CD4-positive, alpha-beta T cell treated with Interleukin-15 for 4 hours (primary cell): ENCODE measurements at regions not wholly inside any gene's neighbourhood (a gene's known extent, or its start where the extent isn't known, plus 50 kb on each side); places are given as distances from the start of the nearest gene placed in this dataset.

Experiments
- DNase-seq: peaks from one replicate; pipeline ENCODE4 v3.0.0-alpha.2; 2020; ENCODE audit warnings: low spot score

DNA sequence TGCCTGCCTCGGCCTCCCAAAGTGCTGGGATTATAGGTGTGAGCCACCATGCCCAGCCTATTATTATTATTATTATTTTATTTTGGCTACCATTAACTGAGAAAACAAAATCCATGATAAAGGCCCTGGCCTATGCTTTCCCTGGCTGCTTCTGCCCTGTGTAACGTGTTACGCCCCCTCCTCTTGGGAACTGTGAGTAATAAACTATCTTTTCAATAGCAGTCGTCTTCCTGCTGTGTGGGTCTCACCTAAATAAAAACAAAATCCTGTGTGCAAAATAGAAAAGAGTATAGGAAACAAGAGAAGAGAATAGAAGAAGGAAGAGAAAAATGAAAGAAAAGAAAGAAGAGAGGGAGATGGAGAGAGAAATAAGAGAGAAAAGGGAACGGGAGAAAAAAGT lies 237.0 kb downstream of the MIAT start:
- DNase-seq = no peak

DNA sequence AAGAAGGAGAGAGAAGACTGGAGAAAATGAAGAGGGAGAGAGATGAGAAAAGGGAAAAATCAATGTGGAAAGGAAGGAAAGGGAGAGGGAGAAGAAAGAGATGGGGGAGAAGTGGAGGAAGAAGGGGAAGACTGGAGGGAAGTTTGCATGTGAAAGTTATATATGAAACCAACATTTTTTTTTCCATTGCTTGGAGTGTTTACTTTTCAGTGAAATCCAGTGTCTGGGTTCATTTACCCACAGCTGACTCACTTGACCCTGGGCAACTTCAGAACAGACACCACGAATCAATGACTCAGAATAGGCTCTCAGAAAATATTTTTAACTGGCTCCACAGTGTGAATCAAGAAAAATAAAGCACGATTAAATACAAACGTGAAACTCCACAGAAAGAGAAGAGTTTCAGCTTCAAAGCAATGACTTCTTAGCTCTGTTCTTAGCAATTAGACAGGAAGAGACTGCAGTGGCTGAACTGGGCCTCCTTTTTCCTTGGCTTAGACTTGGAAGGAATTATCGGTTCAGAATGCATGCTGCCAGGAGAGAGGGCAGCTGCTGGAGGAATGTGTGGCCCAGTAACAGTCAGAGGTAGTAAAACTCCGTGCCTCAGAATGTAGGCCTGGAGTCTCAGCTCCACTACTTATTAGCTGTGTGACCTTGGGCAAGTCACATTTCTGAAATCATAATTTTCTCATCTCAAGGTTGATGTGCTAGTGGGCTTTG lies 237.5 kb downstream of the MIAT start:
- DNase-seq = no peak

DNA sequence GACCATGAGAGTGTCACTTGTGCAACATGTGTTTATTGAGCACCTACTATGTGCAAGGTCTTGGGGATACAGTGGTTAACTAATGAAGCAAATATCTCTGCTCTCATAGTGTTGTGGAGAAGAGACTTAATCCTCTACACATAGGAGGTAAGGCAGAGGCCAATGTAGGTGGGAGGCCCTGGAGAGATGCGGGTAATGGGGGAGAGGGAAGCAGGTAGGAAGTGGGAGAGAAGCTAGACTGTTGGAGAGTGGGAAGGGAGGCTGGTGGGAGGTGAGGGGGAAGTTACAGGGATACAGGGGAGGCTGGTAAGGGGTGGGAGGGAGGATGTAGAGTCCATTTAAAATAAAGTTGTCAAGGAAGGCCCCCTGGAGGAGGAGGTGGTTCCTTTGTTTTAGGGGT lies 240.0 kb downstream of the MIAT start:
- DNase-seq = no peak

DNA sequence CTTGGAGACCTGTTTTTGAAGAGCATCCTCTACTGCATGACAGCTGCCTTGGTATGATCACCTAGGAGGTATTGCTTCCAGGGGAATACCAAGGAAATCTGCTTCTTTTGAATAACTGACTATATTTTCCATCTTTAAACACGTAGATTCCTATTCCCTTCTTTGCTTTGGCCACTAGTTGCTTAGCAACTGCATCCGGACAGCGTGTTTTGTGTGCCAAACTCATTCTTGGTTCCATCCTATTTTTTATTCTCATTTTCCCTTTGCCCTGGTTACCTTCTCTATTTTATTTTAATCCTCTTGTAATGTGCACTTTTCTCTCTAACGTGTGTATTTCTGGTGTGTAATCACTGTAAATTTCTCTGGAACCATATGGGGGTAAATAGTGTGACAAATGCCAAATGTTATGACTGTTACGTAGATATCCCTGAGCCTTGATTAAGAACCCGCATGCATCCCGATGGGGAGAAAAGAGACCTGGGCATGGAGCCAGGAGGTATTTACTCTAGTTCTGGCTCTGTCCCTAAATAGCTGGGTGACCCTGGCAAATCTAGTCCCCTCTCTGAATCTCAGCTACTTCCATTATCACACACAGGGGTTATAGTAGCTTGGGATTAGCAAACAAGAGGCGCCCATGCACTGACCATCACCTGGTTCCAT lies 241.7 kb downstream of the MIAT start:
- no peak for DNase-seq

DNA sequence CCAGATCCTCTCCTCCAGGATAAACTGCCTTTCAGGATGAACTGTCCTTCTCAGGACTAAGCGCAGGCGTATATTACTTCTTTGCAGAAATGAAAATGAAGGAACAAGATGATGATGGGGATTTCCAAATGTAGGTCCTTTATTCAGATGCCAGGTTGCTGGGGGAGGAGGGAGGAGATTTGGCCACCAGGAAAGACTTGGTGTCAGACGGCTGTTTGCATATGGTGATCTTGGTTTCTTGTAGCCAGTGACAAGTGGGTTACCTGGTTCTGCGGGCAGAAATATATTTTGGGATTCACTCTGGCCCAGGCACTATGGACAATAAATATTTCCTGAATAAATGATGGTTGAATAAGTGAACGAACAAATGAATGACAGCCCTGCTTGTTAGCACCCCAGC lies 243.4 kb downstream of the MIAT start:
- DNase-seq = no peak

DNA sequence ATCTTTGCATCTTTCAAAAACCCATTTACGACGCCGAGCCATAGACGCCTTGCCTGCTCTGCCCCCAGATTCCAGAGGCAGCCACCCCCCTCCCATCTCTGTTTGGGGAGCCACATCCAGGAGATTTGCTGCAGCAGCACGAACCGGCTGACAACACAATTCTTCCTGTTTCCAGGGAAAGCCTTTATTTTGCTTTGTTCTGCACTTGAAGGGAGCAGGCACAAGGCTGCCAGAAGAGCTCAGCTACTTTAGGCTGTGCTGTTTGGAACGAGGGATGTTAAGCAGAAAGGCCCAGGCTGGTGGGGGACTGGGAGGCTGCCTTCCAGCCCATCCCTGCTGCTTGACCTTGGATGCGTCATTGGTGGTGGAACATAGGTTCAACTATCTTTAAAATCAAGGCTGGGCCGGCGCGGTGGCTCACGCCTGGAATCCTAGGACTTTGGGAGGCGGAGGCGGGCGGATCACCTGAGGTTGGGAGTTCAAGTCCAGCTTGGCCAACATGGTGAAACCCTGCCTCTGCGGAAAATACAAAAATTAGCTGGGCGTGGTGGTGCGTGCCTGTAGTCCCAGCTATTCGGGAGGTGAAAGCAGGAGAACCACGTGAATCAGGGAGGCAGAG lies 243.9 kb downstream of the MIAT start:
- no peak for DNase-seq

DNA sequence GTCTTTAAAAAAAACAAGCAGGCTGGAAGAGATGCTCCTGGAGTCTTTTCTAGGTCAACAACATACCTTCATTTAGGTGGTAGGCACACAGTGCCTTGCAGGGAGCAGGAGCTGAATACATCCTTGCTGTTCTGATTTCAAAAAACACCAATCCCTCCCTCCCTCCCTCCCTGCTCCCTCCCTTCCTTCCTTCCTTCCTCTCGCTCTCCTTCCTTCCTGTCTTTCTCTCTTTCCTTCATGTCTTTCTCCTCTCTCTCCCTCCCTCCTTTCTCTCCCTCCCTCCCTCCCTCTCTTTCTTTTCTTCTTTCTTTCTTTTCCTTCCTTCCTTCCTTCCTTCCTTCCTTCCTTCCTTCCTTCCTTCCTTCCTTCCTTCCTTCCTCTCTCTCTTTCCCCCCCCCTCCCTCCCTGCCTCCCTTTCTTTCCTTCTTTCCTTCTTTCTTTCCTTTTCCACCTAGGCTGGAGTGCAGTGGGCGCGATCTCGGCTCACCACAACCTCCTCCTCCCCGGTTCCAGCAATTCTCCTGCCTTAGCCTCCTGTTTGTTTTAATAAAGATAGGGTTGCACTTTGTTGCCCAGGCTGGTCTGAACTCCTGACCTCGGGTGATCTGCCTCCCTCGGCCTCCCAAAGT lies 245.1 kb downstream of the MIAT start:
- no peak for DNase-seq

DNA sequence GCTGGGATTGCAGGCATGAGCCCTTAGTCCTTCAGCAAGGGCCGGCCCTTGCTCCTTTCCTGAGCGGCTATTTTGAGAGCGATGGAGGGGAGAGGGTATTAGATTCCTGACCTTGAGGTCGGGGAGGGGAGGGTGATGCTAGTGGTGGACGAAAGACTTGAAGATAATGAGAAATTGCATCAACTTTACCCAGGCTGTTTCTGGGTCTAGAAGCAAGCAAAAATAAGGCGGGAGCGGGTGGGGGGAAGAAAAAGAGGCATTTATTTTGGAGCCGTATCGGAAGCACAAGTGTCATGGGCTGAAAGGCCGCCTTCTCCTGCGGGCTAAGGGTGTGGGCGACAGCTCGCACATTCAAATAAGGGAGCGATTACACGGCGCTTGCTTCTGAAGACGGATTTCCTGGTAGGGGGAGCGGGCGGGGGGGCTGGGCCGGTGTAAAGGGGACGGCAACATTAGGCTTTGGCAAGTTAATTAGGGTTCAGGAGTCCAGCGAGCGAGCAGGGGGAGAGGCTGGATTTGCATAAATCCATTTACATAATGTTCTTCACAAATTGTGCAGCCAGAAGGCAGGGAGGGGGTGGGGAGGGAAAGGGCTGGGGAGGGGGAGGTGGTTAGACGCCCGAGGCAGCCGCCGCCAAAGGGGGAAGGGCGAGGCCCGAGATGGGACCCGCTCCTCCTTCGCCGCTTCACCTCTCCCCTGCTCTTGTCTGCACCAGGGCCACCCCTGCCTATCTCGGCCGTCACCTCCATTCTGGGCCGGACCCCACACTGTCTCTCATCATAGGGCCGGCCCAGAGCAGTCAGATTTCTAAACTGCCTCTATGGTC lies 245.9 kb downstream of the MIAT start:
- DNase-seq = no peak

DNA sequence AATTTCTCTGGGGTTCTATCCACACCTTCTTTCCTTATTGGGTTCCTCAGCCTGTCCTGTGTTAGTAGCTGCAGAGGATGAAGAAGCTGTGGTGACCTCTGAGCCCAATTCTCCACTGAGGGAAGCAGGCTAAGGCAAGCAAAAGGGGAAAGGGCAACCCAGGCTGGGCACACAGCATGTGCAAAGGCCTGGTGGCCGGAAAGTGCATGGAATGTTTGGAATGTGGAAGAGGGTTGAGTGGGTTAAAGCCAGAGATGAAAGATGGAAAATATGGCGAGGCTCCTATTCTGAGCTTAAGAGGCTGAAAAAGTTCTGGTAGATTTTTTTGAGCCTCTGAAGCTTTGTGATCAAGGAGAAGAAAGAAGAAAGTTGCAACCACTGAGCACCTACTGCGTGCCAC lies 247.1 kb downstream of the MIAT start:
- no peak for DNase-seq

DNA sequence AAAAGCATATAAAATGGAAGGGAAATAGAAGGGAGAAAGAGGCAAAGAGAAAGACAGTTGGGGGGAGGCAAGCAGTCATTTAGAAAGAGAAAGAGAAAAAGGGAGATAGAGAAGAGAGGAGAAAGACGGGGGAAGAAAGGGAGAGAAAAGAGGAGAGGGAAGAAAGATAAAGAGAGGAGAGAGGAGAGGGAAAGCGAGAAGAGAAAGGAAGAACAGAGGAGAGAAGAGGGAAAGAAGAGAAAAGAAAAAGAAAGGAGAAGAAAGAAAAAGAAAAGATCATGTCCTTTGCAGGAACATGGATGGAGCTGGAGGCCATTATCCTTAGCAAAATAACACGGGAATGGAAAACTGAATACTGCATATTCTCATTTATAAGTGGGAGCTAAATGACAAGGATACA lies 247.7 kb downstream of the MIAT start:
- DNase-seq = no peak

DNA sequence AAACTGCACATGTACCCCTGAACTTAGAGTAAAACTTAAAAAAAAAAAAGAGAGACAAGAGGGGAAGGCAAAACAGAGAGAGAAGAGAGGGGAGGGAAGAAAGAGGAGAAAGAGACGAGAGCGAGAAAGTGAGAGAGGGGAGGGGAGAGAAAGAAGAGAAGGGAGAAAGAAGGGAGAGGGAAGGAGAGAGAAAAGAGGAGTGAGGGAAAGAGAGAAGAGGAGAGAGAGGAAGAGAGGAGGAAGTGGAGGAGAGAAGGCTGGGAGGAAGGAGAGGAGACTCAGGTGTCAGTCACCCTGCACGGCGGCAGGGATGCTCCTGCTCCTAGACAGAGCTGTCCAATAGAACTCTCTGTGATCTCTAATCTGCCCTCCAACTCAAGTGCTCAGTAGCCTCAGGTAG lies 248.3 kb downstream of the MIAT start:
- DNase-seq = no peak

DNA sequence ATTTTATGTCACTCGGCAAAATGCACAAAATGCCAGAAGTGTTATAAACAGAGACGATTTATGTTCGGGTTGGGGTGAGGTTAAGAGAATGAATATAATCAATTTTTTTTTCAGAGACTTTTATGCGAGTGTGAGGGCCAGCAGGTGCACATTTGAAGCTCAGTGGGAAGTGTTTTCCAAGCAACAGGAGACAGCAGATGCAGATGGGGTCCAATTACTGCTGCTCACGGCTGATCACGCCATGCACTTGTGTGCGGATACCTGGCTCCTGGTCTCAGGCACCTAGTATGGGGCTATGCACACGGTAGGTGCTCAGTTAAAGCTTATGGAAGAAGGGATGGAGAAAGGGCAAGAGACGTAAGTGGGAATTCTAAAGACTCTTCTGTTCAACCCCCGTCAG lies 249.1 kb downstream of the MIAT start:
- no peak for DNase-seq

DNA sequence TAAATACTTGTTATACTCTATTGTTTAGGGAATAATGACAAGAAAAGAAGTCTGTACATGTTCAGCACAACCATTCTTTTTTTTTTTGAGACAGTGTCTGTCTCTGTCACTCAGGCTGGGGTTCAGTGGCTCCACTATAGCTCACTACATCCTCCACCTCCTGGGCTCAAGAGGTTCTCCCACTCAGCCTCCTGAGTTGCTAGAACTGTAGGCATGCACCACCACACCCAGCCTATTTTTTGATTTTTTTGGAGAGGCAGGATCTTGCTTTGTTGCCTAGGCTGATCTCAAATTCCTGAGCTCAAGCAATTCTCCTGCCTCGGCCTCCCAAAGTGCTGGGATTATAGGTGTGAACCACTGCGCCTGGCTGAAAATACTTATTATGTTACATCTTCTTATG lies 250.0 kb downstream of the MIAT start:
- DNase-seq = no peak

DNA sequence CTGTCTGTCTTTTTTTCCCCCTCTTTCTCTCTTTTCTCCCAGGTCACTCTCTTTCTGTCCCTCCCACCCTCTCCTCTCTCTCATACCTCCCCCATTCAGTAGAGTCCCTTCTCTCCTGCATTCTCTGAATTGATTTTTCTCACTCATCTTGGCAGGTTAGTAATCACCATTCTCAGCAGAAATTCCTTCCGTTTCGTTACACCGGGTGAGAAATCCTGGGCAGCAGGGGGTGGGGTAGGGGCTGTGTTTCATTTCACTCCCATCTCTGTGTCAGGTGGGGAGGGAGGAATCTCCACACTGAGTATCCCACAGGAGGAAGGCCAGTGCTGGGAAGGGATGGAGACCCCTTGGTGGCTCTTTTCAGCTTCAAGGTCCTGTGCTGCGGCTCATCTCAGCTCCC lies 253.5 kb downstream of the MIAT start:
- DNase-seq = no peak

DNA sequence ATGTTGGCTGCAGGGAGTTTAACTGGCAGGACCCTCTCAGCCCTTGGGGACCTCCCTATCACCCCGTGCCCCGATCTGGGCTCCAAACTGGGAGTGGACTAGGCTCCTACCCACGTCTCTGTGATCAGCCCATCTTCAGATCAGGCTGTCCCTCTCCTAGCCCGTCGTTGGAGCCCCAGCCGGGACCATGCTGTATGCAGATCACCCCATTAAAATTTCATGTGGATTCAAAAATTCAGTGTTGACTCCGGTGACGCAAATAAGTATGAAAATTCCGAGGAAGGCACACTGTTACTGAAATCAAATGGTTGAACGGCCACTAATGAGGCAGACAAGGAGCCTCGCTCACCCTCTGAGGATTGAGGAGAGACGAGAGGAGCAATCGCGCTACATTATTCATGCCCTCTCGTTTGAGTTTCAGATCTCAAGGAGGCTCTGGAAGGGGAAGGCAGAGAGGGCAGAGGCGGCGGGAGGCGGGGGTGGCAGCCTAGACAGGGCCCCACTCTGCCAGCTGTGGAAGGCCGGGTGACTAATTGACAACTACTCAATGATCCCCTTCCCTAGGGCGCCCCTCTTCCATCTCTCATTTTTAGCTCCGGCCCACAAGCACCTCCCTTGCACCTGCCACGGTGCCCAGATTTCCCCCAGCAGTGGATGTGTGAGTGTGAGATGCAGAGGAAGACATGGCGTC lies 255.4 kb downstream of the MIAT start:
- DNase-seq = no peak

DNA sequence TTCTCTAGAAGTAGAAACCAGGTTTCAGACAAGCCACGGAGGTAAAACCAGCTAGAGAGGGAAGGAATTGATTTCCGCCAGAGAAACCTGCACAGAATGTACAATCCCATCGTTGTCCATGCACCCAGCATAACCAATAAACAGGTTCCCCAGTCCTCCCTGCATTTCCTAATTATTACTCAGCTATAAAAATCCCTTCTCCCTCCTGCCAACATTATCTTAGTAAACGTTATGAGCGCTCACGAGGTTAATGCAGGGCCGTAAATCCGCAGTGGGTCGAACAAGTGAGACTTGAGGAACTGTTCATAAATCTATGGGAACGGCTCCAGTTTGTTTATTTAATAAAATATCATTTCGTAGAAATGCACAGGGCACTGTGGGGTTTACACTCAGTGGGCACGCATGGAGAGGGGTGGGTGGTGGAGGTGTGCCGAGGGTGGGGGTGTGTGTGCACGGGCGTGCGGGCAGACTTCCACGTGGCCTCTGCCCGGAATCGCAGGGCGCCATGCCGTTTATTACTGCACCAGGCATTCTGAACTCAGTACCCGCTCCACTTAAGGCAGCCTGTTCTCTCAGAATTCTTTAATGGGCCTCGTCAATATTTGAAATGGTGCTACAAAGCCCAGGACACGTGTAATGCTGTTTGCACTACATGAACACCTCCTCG lies 257.3 kb downstream of the MIAT start:
- no peak for DNase-seq

DNA sequence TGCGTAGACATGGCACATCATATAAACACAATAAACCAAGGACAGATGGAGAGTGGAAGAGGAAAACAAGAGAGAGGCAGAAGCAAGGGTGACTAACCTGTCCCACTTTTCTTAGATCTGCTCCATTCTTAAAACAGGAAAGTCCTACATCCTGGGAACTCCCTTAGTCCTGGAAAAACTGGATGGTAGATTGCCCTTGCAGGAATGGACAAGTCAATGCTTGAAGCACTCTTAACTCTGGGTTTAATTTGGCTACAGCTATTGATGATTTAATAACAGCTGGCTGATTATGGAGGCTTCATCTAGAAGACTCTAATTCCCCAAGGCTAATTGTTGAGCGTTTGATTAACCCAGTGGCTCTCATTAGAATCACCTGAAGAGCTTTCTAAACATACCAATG lies 258.8 kb downstream of the MIAT start:
- no peak for DNase-seq

DNA sequence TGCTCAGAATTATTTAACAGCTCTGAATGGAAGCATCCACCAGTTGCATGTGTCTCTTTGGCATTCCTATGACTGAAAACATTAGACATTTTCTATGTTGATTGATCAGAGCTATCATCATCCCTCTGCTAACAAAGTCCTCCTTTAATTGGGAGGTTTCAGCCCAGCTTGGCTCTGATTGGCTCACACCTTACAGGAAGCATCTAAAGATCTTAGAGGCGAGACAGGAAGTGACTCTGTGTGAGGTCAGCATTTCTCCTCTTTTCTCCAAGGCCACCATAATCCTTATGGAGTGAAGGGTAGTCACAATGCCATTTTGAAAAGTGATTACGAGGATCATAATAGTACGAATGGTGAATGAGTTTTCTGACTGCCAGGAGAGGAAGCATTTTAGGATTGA lies 260.8 kb downstream of the MIAT start:
- no peak for DNase-seq

DNA sequence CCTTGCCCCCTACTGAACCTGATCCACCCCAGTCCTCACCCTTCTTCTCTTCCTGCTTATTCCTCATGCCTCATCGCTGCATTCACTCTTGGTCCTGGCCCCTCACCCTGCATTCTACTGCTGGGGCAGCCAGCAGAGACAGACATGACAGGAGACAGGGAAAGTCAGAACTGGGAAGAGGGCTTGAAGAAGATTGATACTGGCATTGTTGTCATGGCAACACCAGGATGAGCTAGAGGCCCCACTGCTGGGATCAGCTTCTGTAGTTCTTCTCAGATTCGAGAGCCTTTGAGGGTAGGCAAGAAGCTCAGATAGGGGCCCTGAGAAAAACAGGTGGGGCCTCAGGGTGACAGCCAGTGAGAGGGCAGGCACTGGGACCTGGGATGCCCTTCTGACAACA lies 264.3 kb downstream of the MIAT start:
- no peak for DNase-seq

DNA sequence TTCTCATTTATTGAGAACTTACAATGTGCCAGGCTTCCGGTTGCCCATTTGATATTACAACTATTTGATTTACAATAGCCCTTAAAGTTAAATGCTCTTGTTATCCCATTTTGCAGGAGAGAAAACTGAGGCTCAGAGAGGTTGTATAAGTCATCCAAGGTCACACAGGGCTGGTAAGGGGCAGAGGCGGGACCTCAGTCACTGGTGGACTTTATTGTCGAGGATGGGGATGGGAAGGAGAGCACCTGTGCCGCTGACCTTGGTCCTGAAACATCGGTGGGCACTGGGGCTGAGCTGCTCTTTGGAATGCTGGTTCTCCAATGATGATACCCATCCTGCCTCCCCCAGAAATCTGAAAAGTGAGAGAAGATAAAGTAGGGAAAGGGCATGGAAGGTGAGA lies 265.4 kb downstream of the MIAT start:
- DNase-seq = no peak

DNA sequence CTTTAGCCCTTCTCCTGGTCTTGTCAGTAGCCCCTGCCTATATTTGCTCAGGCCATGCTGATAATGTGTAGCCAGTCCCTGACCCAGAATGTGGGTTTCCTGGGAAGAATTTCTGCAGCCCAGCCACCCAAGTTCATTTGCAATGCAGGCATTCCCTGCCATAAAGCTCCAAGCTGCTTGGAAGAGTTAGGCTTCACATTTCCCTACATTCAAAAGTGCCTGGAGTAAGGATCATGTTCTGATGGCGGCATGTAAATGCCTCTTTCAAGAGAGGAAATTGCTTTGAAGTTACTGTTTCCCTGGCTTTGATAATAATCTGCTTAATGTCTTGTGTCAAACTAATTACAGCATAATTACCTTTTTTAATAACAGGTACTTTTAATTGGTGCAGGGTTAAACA lies 266.1 kb downstream of the MIAT start:
- no peak for DNase-seq
